Adrenal gland (tissue), 5 donors: ENCODE measurements at regions not wholly inside any gene's neighbourhood (a gene's known extent, or its start where the extent isn't known, plus 50 kb on each side); places are given as distances from the start of the nearest gene placed in this dataset.

Experiments used
- POLR2A ChIP-seq, 2 donors: fragments of 450-650 bp; IDR thresholded peaks; one replicate each; pipeline ENCODE4 v1.6.1; 2017; ENCODE audit warnings: antibody characterized with exemption in 2 of 2, mild to moderate bottlenecking in 2 of 2, moderate library complexity in 1 of 2
- TF ChIP-seq, protein P1 (sequence below), 6 experiments: fragments of 450-650 bp in 4 of 6; fragments of 200-600 bp in 2 of 6; sonication (generic) in 1 of 6; IDR thresholded peaks; 1 replicate in 5 of 6; 2 replicates in 1 of 6; pipeline versions ENCODE4 v1.5.1 to v1.8.0; 2016 to 2021; ENCODE audit warnings: antibody characterized with exemption in 6 of 6, mild to moderate bottlenecking in 2 of 6, moderate library complexity in 1 of 6
- donor health status: DM: no; HTN: no; CAD: no.

- TF ChIP-seq, protein P1, sequence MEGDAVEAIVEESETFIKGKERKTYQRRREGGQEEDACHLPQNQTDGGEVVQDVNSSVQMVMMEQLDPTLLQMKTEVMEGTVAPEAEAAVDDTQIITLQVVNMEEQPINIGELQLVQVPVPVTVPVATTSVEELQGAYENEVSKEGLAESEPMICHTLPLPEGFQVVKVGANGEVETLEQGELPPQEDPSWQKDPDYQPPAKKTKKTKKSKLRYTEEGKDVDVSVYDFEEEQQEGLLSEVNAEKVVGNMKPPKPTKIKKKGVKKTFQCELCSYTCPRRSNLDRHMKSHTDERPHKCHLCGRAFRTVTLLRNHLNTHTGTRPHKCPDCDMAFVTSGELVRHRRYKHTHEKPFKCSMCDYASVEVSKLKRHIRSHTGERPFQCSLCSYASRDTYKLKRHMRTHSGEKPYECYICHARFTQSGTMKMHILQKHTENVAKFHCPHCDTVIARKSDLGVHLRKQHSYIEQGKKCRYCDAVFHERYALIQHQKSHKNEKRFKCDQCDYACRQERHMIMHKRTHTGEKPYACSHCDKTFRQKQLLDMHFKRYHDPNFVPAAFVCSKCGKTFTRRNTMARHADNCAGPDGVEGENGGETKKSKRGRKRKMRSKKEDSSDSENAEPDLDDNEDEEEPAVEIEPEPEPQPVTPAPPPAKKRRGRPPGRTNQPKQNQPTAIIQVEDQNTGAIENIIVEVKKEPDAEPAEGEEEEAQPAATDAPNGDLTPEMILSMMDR (IDR thresholded peaks at IDR 0.05): no peak
- TF ChIP-seq POLR2A (IDR thresholded peaks at IDR 0.05): no peak
Observed at GRCh38 chr3:26099692-26100091, 309.8 kb downstream of the OXSM start.
